DOHH2 (cell line): ENCODE measurements at regions not wholly inside any gene's neighbourhood (a gene's known extent, or its start where the extent isn't known, plus 50 kb on each side); places are given as distances from the start of the nearest gene placed in this dataset.
"Not testable (repeated sequence)": the region's sequence is repeated elsewhere in the genome, so short reads cannot be mapped to it uniquely, and the experiment has no call there.

Source experiments
- H3F3A ChIP-seq: fragments of 200-600 bp; sonication (generic), shearing (Covaris generic); 2 replicates; pipeline ENCODE4 v1.6.0; 2016; ENCODE audit warnings: antibody characterized with exemption, mild to moderate bottlenecking; ENCODE audit not compliant: control insufficient read depth, insufficient read depth
- H3K27ac ChIP-seq: fragments of 200-600 bp; sonication (generic); 2 replicates; pipeline ENCODE4 v1.5.1; 2014; ENCODE audit warnings: low read depth, mild to moderate bottlenecking, low read length, moderate library complexity
- H3K27me3 ChIP-seq: fragments of 200-600 bp; sonication (generic); 2 replicates; pipeline ENCODE4 v1.6.1; 2014; ENCODE audit warnings: mild to moderate bottlenecking, low read length, mixed read lengths; ENCODE audit not compliant: control insufficient read depth
- H3K36me3 ChIP-seq: fragments of 200-600 bp; sonication (generic); 2 replicates; pipeline ENCODE4 v1.6.1; 2014; ENCODE audit warnings: mild to moderate bottlenecking, low read length, moderate library complexity, mixed read lengths; ENCODE audit not compliant: control insufficient read depth
- H3K4me1 ChIP-seq: fragments of 200-600 bp; sonication (generic); 2 replicates; pipeline ENCODE4 v1.6.1; 2014; ENCODE audit warnings: mild to moderate bottlenecking, low read length, mixed read lengths; ENCODE audit not compliant: control insufficient read depth
- H3K4me2 ChIP-seq: fragments of 200-600 bp; sonication (generic); 2 replicates; pipeline ENCODE4 v1.6.0; 2014; ENCODE audit warnings: mild to moderate bottlenecking, low read length, moderate library complexity
- H3K4me3 ChIP-seq: fragments of 200-600 bp; sonication (generic); 2 replicates; pipeline ENCODE4 v1.5.1; 2014; ENCODE audit warnings: mild to moderate bottlenecking, low read length, mixed read lengths
- H3K79me2 ChIP-seq: fragments of 200-600 bp; sonication (generic); 2 replicates; pipeline ENCODE4 v1.6.1; 2014; ENCODE audit warnings: mild to moderate bottlenecking, low read length, mixed read lengths; ENCODE audit not compliant: control insufficient read depth
- H3K9me2 ChIP-seq: fragments of 200-600 bp; sonication (generic); replicated peaks from 2 replicates; pipeline ENCODE4 v1.6.1; 2014; ENCODE audit warnings: mild to moderate bottlenecking, low read length, mixed read lengths; ENCODE audit not compliant: control insufficient read depth
- H3K9me3 ChIP-seq: fragments of 200-600 bp; sonication (generic); 2 replicates; pipeline ENCODE4 v1.6.1; 2014; ENCODE audit warnings: antibody characterized with exemption, low read length, mixed read lengths; ENCODE audit not compliant: control insufficient read depth, insufficient read depth
- H4K20me1 ChIP-seq: fragments of 200-600 bp; sonication (generic); 2 replicates; pipeline ENCODE4 v1.6.0; 2014; ENCODE audit warnings: low read depth, mild to moderate bottlenecking, antibody characterized with exemption, low read length, moderate library complexity; ENCODE audit not compliant: control insufficient read depth, insufficient read depth
- EZH2phosphoT487 ChIP-seq: fragments of 200-600 bp; sonication (generic); IDR thresholded peaks from 2 replicates; pipeline ENCODE4 v1.6.1; 2017; ENCODE audit warnings: borderline replicate concordance, mild to moderate bottlenecking, antibody characterized with exemption, low read length, moderate library complexity, mixed read lengths
- TF ChIP-seq, protein P1 (sequence below): fragments of 200-600 bp; sonication (generic); IDR thresholded peaks from one replicate; pipeline ENCODE4 v1.5.1; 2014; ENCODE audit warnings: antibody characterized with exemption, mild to moderate bottlenecking, low read depth, low read length; ENCODE audit not compliant: poor library complexity, severe bottlenecking

DNA sequence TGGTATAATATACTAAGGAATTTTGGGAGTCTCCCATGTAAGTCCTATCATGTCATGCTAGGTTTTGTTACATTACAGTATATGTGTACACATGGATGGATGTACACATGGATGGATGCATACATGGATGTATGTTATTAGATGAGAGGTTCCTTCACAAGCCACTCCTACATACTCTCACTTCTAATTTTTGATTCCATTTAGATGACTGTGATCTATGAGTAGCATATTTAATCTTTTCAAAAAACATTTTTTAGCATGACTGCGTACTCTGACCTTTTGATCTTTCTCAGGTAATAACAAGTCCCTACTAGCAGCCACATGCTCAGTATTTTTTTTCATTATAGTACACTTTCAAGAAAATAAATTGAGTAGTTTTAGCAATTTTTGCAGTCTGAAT lies 441.8 kb downstream of the SLITRK1 start:
- TF ChIP-seq, protein P1, sequence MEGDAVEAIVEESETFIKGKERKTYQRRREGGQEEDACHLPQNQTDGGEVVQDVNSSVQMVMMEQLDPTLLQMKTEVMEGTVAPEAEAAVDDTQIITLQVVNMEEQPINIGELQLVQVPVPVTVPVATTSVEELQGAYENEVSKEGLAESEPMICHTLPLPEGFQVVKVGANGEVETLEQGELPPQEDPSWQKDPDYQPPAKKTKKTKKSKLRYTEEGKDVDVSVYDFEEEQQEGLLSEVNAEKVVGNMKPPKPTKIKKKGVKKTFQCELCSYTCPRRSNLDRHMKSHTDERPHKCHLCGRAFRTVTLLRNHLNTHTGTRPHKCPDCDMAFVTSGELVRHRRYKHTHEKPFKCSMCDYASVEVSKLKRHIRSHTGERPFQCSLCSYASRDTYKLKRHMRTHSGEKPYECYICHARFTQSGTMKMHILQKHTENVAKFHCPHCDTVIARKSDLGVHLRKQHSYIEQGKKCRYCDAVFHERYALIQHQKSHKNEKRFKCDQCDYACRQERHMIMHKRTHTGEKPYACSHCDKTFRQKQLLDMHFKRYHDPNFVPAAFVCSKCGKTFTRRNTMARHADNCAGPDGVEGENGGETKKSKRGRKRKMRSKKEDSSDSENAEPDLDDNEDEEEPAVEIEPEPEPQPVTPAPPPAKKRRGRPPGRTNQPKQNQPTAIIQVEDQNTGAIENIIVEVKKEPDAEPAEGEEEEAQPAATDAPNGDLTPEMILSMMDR = no peak
- TF ChIP-seq EZH2phosphoT487 = no peak
- Histone ChIP-seq H3K9me2 (no peaks in the 10 kb centered on the region), H3K27me3 (no peaks in the 10 kb centered on the region), H3K4me3 (no peak overlapping the region), H4K20me1 (no peaks in the 10 kb centered on the region), H3K4me1 (no peaks in the 10 kb centered on the region), H3K4me2 (no peak overlapping the region), H3K9me3 (no peaks in the 10 kb centered on the region; the same call in 1 of the 2 replicates), H3K36me3 (no peaks in the 10 kb centered on the region), H3F3A (no peaks in the 10 kb centered on the region), H3K79me2 (no peaks in the 10 kb centered on the region), H3K27ac (no peak overlapping the region)

GRCh38 chr13:83439464-83439863 lies 442.8 kb downstream of the SLITRK1 start:
- H3K27me3 ChIP-seq, H3K4me1 ChIP-seq, H3K36me3 ChIP-seq, H3F3A ChIP-seq, H3K27ac ChIP-seq, H3K9me3 ChIP-seq, H3K9me2 ChIP-seq, H4K20me1 ChIP-seq, H3K79me2 ChIP-seq, H3K4me2 ChIP-seq, H3K4me3 ChIP-seq: not testable (repeated sequence)

DNA sequence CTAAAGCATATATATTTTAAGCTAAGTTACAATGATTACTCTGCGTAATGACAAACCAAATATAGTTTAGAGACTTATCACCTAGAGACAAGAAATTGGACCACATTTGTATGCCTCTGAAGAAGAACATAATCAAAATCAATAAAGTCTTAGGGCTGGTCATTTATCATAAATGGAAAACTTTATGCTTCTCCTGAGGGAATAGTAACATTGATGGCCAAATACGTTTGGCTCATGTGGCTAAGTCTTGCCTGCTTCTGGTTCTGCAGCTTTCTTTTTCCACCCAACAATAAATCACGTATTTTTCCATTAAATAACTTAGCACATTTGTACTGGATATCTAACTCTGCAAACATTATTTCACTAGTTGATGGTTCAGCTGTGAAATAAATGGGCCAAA lies 458.4 kb downstream of the SLITRK1 start:
- H3K27ac ChIP-seq = no peak overlapping the region
- H3K36me3 ChIP-seq = no peaks in the 10 kb centered on the region

GRCh38 chr13:83423381-83423780 lies 458.9 kb downstream of the SLITRK1 start:
- Histone ChIP-seq H3K9me3 (no peaks in the 10 kb centered on the region), H3F3A (no peaks in the 10 kb centered on the region), H3K4me1 (no peaks in the 10 kb centered on the region), H3K79me2 (no peaks in the 10 kb centered on the region), H3K4me3 (no peak overlapping the region), H4K20me1 (no peaks in the 10 kb centered on the region), H3K9me2 (no peaks in the 10 kb centered on the region), H3K27ac (no peak overlapping the region), H3K4me2 (no peak overlapping the region), H3K27me3 (no peaks in the 10 kb centered on the region), H3K36me3 (no peaks in the 10 kb centered on the region)
- TF ChIP-seq, protein P1 = no peak
- no peak for TF ChIP-seq EZH2phosphoT487

More for the DNA sequence above, 458.4 kb downstream of the SLITRK1 start:
- Histone ChIP-seq H3K4me3 (no peak overlapping the region), H3K27me3 (no peaks in the 10 kb centered on the region), H4K20me1 (no peaks in the 10 kb centered on the region), H3F3A (no peaks in the 10 kb centered on the region), H3K4me2 (no peak overlapping the region), H3K79me2 (no peaks in the 10 kb centered on the region), H3K9me3 (no peaks in the 10 kb centered on the region), H3K4me1 (no peaks in the 10 kb centered on the region), H3K9me2 (no peaks in the 10 kb centered on the region)
- TF ChIP-seq, protein P1 = no peak
- TF ChIP-seq EZH2phosphoT487 = no peak
